ENCODE measurements at regions not wholly inside any gene's neighbourhood (a gene's known extent, or its start where the extent isn't known, plus 50 kb on each side); places are given as distances from the start of the nearest gene placed in this dataset.
A peak's percentile ranks its signal among the peaks of the same experiment; 100 is the strongest.

GRCh38 chr5:133829786-133830185 is 138.6 kb downstream of the C5orf15 start:
- no peak for DNase-seq (ENCODE audit: low read depth in 3 of 3)

- DNase-seq (ENCODE audit: low read depth in 3 of 3): no peak
These were observed 139.7 kb downstream of the C5orf15 start for GRCh38 chr5:133828722-133829121.

- DNase-seq (ENCODE audit: low read depth in 3 of 3): no peak
These were observed 140.6 kb downstream of the C5orf15 start for GRCh38 chr5:133827830-133828229.

- no peak for DNase-seq (ENCODE audit: low read depth in 3 of 3)
These were observed 141.4 kb downstream of the C5orf15 start for GRCh38 chr5:133827011-133827410.

- DNase-seq (ENCODE audit: low read depth in 3 of 3): no peak
These were observed 142.7 kb downstream of the C5orf15 start for GRCh38 chr5:133825631-133826289.

- DNase-seq (ENCODE audit: low read depth in 3 of 3): peak in 2 of 3 donors; percentile 11 to 16
These were observed 143.7 kb downstream of the C5orf15 start for GRCh38 chr5:133824661-133825254.

GRCh38 chr5:133821889-133822288 is 146.5 kb downstream of the C5orf15 start:
- no peak for DNase-seq (ENCODE audit: low read depth in 3 of 3)

GRCh38 chr5:133821311-133821741 is 147.1 kb downstream of the C5orf15 start:
- DNase-seq (ENCODE audit: low read depth in 3 of 3): no peak

- DNase-seq (ENCODE audit: low read depth in 3 of 3): no peak
These were observed 147.9 kb downstream of the C5orf15 start for GRCh38 chr5:133820507-133820906.

GRCh38 chr5:133819977-133820471 is 148.4 kb downstream of the C5orf15 start:
- DNase-seq (ENCODE audit: low read depth in 3 of 3): no peak

- DNase-seq (ENCODE audit: low read depth in 3 of 3): no peak
These were observed 149.4 kb downstream of the C5orf15 start for GRCh38 chr5:133818869-133819600.

GRCh38 chr5:133818031-133818431 is 150.4 kb downstream of the C5orf15 start:
- DNase-seq (ENCODE audit: low read depth in 3 of 3): no peak

- DNase-seq (ENCODE audit: low read depth in 3 of 3): no peak
These were observed 151.0 kb downstream of the C5orf15 start for GRCh38 chr5:133817456-133817855.

GRCh38 chr5:133816791-133817190 is 151.6 kb downstream of the C5orf15 start:
- no peak for DNase-seq (ENCODE audit: low read depth in 3 of 3)

- no peak for DNase-seq (ENCODE audit: low read depth in 3 of 3)
These were observed 154.3 kb downstream of the C5orf15 start for GRCh38 chr5:133814152-133814551.

- no peak for DNase-seq (ENCODE audit: low read depth in 3 of 3)
These were observed 157.3 kb downstream of the C5orf15 start for GRCh38 chr5:133811168-133811567.

GRCh38 chr5:133809801-133810200 is 158.6 kb downstream of the C5orf15 start:
- DNase-seq (ENCODE audit: low read depth in 3 of 3): no peak

GRCh38 chr5:133807348-133807747 is 161.1 kb downstream of the C5orf15 start:
- DNase-seq (ENCODE audit: low read depth in 3 of 3): no peak

GRCh38 chr5:133806847-133807246 is 161.6 kb downstream of the C5orf15 start:
- no peak for DNase-seq (ENCODE audit: low read depth in 3 of 3)

GRCh38 chr5:133801955-133802751 is 166.3 kb downstream of the C5orf15 start:
- DNase-seq (ENCODE audit: low read depth in 3 of 3): no peak

- no peak for DNase-seq (ENCODE audit: low read depth in 3 of 3)
These were observed 167.0 kb downstream of the C5orf15 start for GRCh38 chr5:133801431-133801830.
